ENCODE measurements at regions not wholly inside any gene's neighbourhood (a gene's known extent, or its start where the extent isn't known, plus 50 kb on each side); places are given as distances from the start of the nearest gene placed in this dataset.

DNA sequence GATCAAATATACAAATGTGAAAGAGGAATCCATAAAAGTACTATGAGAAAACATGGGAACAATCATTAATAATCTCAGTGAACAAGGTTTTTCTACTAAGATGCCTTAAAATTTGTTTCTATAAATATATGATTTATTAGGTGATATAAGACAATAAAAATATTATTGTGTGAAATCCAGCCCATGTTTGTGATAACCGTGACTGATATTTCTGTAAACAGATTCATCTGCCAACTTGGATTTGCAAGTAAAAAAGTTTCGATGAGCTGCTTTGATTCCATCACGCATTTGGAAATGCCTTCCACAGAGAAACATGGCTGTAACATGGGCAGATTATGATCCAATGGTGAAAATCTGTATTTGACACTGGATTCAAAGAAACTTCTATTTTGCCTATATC, 157.8 kb downstream of the NXPE2 start:
- no peak for TF ChIP-seq POLR2A (IDR thresholded peaks at IDR 0.05)
- TF ChIP-seq, protein P1, sequence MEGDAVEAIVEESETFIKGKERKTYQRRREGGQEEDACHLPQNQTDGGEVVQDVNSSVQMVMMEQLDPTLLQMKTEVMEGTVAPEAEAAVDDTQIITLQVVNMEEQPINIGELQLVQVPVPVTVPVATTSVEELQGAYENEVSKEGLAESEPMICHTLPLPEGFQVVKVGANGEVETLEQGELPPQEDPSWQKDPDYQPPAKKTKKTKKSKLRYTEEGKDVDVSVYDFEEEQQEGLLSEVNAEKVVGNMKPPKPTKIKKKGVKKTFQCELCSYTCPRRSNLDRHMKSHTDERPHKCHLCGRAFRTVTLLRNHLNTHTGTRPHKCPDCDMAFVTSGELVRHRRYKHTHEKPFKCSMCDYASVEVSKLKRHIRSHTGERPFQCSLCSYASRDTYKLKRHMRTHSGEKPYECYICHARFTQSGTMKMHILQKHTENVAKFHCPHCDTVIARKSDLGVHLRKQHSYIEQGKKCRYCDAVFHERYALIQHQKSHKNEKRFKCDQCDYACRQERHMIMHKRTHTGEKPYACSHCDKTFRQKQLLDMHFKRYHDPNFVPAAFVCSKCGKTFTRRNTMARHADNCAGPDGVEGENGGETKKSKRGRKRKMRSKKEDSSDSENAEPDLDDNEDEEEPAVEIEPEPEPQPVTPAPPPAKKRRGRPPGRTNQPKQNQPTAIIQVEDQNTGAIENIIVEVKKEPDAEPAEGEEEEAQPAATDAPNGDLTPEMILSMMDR (IDR thresholded peaks at IDR 0.05): no peak
- TF ChIP-seq POLR2AphosphoS5 (IDR thresholded peaks at IDR 0.05): no peak
